Suprapubic skin (tissue), 3 donors: ENCODE measurements at regions not wholly inside any gene's neighbourhood (a gene's known extent, or its start where the extent isn't known, plus 50 kb on each side); places are given as distances from the start of the nearest gene placed in this dataset.

Source experiments
- POLR2A ChIP-seq, 2 donors: fragments of 450-650 bp; IDR thresholded peaks; one replicate each; pipeline ENCODE4 v1.6.1; 2017; ENCODE audit warnings: antibody characterized with exemption in 2 of 2, mild to moderate bottlenecking in 2 of 2, moderate library complexity in 2 of 2
- TF ChIP-seq, protein P1 (sequence below), 2 donors: fragments of 200-600 bp in 1 of 2; fragments of 450-650 bp in 1 of 2; sonication (generic) in 1 of 2; IDR thresholded peaks; one replicate each; pipeline ENCODE4 v1.5.1; 2016 to 2019; ENCODE audit warnings: antibody characterized with exemption in 2 of 2, mild to moderate bottlenecking in 1 of 2, moderate library complexity in 1 of 2

DNA sequence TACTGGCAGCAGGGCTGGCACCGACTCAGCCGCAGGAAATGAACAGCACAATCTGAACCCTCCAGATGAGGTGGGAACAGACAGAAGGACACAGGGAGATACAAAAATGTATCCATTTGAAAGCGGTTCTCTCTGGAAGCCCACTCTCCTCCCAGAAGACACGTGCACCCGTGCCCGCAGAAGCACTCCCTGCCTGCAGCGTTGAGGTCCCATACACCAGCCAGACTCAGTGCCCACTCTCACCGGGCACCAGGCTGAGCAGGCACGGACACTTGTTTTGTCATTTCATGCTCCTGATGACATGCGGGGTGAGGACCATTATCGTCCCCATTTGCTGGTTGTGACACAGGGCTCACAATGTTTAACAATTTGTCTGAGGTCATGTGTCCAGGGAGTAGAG lies 297.4 kb upstream of the TLE3 start:
- TF ChIP-seq, protein P1, sequence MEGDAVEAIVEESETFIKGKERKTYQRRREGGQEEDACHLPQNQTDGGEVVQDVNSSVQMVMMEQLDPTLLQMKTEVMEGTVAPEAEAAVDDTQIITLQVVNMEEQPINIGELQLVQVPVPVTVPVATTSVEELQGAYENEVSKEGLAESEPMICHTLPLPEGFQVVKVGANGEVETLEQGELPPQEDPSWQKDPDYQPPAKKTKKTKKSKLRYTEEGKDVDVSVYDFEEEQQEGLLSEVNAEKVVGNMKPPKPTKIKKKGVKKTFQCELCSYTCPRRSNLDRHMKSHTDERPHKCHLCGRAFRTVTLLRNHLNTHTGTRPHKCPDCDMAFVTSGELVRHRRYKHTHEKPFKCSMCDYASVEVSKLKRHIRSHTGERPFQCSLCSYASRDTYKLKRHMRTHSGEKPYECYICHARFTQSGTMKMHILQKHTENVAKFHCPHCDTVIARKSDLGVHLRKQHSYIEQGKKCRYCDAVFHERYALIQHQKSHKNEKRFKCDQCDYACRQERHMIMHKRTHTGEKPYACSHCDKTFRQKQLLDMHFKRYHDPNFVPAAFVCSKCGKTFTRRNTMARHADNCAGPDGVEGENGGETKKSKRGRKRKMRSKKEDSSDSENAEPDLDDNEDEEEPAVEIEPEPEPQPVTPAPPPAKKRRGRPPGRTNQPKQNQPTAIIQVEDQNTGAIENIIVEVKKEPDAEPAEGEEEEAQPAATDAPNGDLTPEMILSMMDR (IDR thresholded peaks at IDR 0.05) = no peak
- no peak for TF ChIP-seq POLR2A (IDR thresholded peaks at IDR 0.05)
